Stomach smooth muscle (tissue), 2 donors: ENCODE measurements at regions not wholly inside any gene's neighbourhood (a gene's known extent, or its start where the extent isn't known, plus 50 kb on each side); places are given as distances from the start of the nearest gene placed in this dataset.
"Not testable (repeated sequence)": the region's sequence is repeated elsewhere in the genome, so short reads cannot be mapped to it uniquely, and the experiment has no call there.

ENCODE experiments used
- H3K27ac ChIP-seq: one replicate; pipeline ENCODE4 v1.7.0; 2013; ENCODE audit warnings: mild to moderate bottlenecking, low read length, inconsistent platforms
- H3K27me3 ChIP-seq, 2 donors: one replicate each; pipeline ENCODE4 v1.7.0; 2013; ENCODE audit warnings: low read length in 2 of 2; ENCODE audit not compliant: insufficient read depth in 2 of 2, control insufficient read depth in 1 of 2
- H3K36me3 ChIP-seq, 2 donors: one replicate each; pipeline ENCODE4 v1.7.0; 2013; ENCODE audit warnings: low read length in 2 of 2; ENCODE audit not compliant: control insufficient read depth in 2 of 2, insufficient read depth in 2 of 2
- H3K4me1 ChIP-seq: one replicate; pipeline ENCODE4 v1.7.0; 2013; ENCODE audit warnings: low read length; ENCODE audit not compliant: control insufficient read depth, insufficient read depth
- H3K4me3 ChIP-seq, 2 donors: one replicate each; pipeline ENCODE4 v1.7.0; 2013; ENCODE audit warnings: low read length in 2 of 2
- H3K9ac ChIP-seq, 2 donors: one replicate each; pipeline ENCODE4 v1.7.0; 2013; ENCODE audit warnings: low read length in 2 of 2, mild to moderate bottlenecking in 1 of 2
- H3K9me3 ChIP-seq, 2 donors: one replicate each; pipeline ENCODE4 v1.7.0; 2013; ENCODE audit warnings: low read length in 2 of 2; ENCODE audit not compliant: control insufficient read depth in 2 of 2
- donor health status: healthy.
- donor health status: Pancreatic carcinoma.

DNA sequence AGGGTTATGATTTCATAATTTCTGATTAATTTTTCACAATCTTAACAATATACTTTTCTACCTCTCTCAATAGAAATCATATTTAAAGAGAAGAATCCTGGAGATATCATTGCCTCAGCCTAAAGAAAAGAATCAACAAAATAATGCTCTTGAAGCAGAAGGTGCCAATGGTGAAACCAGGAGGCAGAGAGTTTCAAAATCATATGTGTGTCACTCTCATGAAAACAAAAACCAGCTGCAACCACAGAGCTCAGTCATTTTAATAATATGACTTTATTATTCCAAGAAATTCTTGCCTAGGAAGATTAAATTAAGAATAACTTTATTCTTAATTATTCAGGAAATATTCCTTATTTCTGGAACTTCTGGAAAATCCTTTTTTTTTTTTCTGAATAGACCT lies 266.8 kb upstream of the ACTBL2 start:
- no peaks in the 10 kb centered on the region for H3K9me3 ChIP-seq
- no peaks in the 10 kb centered on the region for H3K4me1 ChIP-seq
- H3K9ac ChIP-seq, result no peak overlapping the region
- H3K27ac ChIP-seq, result no peak overlapping the region
- no peaks in the 10 kb centered on the region for H3K36me3 ChIP-seq
- no peaks in the 10 kb centered on the region for H3K27me3 ChIP-seq
- H3K4me3 ChIP-seq, result no peak overlapping the region

- no peak overlapping the region for H3K9ac ChIP-seq
- H3K27ac ChIP-seq, result no peak overlapping the region
- no peaks in the 10 kb centered on the region for H3K27me3 ChIP-seq
- H3K9me3 ChIP-seq, result no peaks in the 10 kb centered on the region
- H3K4me1 ChIP-seq, result no peaks in the 10 kb centered on the region
- H3K4me3 ChIP-seq, result no peak overlapping the region
- no peaks in the 10 kb centered on the region for H3K36me3 ChIP-seq
Observed at GRCh38 chr5:57745700-57746651, 263.4 kb upstream of the ACTBL2 start.

- Histone ChIP-seq H3K9me3 (no peaks in the 10 kb centered on the region), H3K4me1 (no peaks in the 10 kb centered on the region), H3K9ac (no peak overlapping the region), H3K27me3 (no peaks in the 10 kb centered on the region), H3K27ac (no peak overlapping the region), H3K4me3 (no peak overlapping the region), H3K36me3 (no peaks in the 10 kb centered on the region)
Observed at GRCh38 chr5:57745029-57745428, 262.4 kb upstream of the ACTBL2 start.

- H3K4me1 ChIP-seq, result no peaks in the 10 kb centered on the region
- H3K27me3 ChIP-seq, result no peaks in the 10 kb centered on the region
- no peaks in the 10 kb centered on the region for H3K36me3 ChIP-seq
- H3K27ac ChIP-seq, result no peak overlapping the region
- no peaks in the 10 kb centered on the region for H3K9me3 ChIP-seq
- no peak overlapping the region for H3K4me3 ChIP-seq
- no peak overlapping the region for H3K9ac ChIP-seq
Observed at GRCh38 chr5:57741336-57741735, 258.7 kb upstream of the ACTBL2 start.

DNA sequence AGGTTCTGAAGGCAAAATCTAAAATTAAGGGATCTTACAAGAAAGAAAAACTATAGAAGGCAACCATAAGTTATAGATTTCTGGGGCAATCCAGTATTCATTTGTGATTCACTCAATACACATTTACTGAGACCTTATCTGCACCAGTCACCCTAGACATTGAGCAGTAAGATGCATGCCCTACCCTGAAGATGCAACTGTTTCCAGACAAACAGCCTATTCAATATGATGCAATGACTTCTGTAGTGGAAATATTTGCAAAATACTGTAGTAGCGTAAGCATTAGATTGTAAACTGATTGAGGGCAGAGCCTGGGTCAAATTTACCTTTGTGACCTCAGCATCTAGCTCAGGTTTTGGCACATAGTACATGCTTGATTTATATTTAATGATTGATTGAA lies 256.2 kb upstream of the ACTBL2 start:
- Histone ChIP-seq H3K27me3 (no peaks in the 10 kb centered on the region), H3K4me1 (no peaks in the 10 kb centered on the region), H3K9ac (no peak overlapping the region), H3K4me3 (no peak overlapping the region), H3K36me3 (no peaks in the 10 kb centered on the region), H3K27ac (no peak overlapping the region), H3K9me3 (no peaks in the 10 kb centered on the region)

- Histone ChIP-seq H3K9ac (no peak overlapping the region), H3K4me3 (no peak overlapping the region), H3K27ac (no peak overlapping the region), H3K4me1 (no peaks in the 10 kb centered on the region), H3K36me3 (no peaks in the 10 kb centered on the region), H3K9me3 (no peaks in the 10 kb centered on the region), H3K27me3 (no peaks in the 10 kb centered on the region)
Observed at GRCh38 chr5:57738301-57738700, 255.7 kb upstream of the ACTBL2 start.

DNA sequence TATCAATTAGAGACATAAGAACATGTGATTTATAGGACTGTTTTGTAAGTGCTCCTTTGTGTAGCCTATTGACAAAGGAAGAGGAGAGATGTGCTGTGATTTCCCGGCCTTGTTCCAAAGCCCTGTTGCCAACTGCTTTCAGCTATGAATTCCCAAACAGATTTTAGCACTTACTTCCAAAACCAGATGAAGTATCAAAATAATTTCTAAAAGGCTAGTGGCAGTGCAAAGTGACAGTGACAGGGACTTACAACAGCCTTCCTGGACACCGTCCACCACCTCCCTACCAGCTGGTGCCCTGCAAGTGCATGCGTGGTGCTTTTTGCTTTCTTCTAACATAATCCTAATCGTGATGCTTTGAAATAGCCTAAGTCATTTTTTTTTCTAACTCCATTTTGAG lies 254.1 kb upstream of the ACTBL2 start:
- Histone ChIP-seq H3K4me3 (no peak overlapping the region), H3K9me3 (no peaks in the 10 kb centered on the region), H3K9ac (no peak overlapping the region), H3K27me3 (no peaks in the 10 kb centered on the region), H3K36me3 (no peaks in the 10 kb centered on the region), H3K4me1 (no peaks in the 10 kb centered on the region), H3K27ac (no peak overlapping the region)

DNA sequence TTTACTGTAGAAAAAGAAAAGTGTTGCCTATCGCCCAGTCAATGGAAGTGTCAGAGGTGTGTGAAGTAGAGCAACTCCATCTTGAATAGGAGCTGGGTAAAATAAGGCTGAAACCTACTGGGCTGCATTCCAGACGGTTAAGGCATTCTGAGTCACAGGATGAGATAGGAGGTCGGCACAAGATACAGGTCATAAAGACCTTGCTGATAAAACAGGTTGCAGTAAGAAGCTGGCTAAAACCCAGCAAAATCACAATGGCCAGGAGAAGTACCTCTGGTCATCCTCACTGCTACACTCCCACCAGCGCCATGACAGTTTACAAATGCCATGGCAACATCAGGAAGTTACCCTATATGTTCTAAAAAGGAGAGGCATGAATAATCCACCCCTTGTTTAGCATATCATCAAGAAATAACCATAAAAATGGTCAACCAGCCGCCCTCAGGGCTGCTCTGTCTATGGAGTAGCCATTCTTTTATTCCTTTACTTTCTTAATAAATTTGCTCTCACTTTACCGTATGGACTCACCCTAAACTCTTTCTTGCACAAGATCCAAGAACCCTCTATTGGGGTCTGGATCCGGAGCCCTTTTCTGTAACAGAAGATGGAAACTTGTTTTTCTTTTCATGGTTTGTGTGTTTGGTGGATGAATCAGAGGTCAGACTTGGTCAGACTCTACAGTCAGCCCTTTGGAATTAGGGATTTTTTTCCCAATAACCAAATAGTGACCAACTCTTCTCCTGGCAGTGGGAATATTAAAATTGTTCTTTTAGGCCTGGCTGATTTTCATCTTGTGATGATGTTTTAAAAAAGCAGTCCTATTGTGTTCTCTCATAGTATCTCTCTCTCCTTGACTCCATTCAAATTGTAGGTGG lies 252.9 kb upstream of the ACTBL2 start:
- not testable (repeated sequence) for H3K9ac ChIP-seq, H3K27me3 ChIP-seq, H3K9me3 ChIP-seq, H3K4me3 ChIP-seq, H3K4me1 ChIP-seq, H3K36me3 ChIP-seq, H3K27ac ChIP-seq

DNA sequence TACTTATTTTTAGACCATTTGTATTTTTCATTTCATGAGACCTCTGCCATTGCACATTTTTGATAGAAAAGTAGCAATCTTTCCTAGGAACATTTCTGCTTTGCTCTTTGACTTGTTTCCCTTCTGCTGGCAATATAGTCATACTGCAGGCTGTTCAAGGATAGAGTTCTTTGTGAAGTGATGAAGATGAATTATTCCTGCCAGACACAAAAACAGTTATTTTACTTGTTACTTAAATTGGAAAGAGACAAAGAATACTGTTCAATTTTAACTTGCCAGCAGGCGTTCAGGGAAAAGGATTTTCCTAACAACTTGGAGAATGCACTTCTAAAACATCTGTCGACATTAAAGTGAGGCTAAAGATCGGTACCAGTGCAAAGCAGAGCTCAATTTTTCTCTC lies 251.7 kb upstream of the ACTBL2 start:
- H3K9ac ChIP-seq, result no peak overlapping the region
- no peaks in the 10 kb centered on the region for H3K4me1 ChIP-seq
- H3K27me3 ChIP-seq, result no peaks in the 10 kb centered on the region
- no peaks in the 10 kb centered on the region for H3K36me3 ChIP-seq
- H3K4me3 ChIP-seq, result no peak overlapping the region
- no peak overlapping the region for H3K27ac ChIP-seq
- no peaks in the 10 kb centered on the region for H3K9me3 ChIP-seq

DNA sequence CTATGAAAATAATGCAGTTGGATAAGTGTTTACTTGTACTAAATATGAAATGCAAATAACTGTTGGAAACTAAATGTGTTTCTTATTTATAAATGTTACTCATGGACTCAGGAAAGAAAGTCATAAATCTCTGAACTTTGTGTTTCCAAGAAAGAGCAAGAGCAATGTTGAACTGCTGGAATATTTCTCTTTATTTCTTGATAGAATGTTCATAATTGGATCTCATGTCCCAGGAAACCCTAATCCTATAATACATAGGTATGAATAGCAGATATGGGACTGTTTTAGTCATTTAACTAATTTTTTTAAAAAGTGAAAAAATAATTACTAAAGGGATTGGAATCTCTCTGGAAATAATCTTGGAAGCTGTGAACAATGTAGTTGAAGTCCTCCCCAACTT lies 245.0 kb upstream of the ACTBL2 start:
- no peaks in the 10 kb centered on the region for H3K4me1 ChIP-seq
- H3K9ac ChIP-seq, result no peak overlapping the region
- H3K27ac ChIP-seq, result no peak overlapping the region
- peaks cover 0 to 6% of the 10 kb centered on the region in 2 donors for H3K9me3 ChIP-seq
- no peak overlapping the region for H3K4me3 ChIP-seq
- H3K27me3 ChIP-seq, result no peaks in the 10 kb centered on the region
- no peaks in the 10 kb centered on the region for H3K36me3 ChIP-seq
